MM.1S (cell line): ENCODE measurements at regions not wholly inside any gene's neighbourhood (a gene's known extent, or its start where the extent isn't known, plus 50 kb on each side); places are given as distances from the start of the nearest gene placed in this dataset.

Source experiments
- EZH2 ChIP-seq: fragments of 300-600 bp; sonication (generic); optimal IDR thresholded peaks from 2 replicates; pipeline ENCODE3; 2017; ENCODE audit warnings: low read depth, mild to moderate bottlenecking, antibody characterized with exemption, low read length, mixed read lengths
- EZH2phosphoT487 ChIP-seq: fragments of 300-600 bp; sonication (generic); IDR thresholded peaks from 2 replicates; pipeline ENCODE4 v1.6.1; 2018; ENCODE audit warnings: antibody characterized with exemption, low read length
- TF ChIP-seq, protein P1 (sequence below): fragments of 300-600 bp; sonication (generic); IDR thresholded peaks from 2 replicates; pipeline ENCODE4 v1.5.1; 2016; ENCODE audit warnings: antibody characterized with exemption, low read length, mixed read lengths

DNA sequence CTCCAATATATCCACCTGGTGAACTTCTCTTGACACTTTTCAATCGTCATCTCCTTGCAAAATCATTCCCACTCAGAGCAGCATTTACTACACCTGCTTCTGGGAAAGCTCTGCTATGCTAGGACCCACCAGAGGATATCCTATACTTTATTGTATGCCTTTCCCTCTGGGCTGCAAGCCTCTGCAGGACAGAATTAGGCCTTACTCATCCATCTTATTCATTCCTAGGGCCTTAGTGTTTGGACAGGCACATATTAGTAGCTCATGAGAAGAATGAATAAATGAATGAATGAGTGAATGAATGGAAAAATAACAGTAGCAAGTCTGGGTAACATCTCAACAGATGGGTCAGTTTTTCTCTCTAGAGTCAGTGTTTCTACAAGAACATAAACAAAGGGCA lies 216.1 kb downstream of the MAFB start:
- TF ChIP-seq EZH2 (no peak), EZH2phosphoT487 (no peak)
- TF ChIP-seq, protein P1, sequence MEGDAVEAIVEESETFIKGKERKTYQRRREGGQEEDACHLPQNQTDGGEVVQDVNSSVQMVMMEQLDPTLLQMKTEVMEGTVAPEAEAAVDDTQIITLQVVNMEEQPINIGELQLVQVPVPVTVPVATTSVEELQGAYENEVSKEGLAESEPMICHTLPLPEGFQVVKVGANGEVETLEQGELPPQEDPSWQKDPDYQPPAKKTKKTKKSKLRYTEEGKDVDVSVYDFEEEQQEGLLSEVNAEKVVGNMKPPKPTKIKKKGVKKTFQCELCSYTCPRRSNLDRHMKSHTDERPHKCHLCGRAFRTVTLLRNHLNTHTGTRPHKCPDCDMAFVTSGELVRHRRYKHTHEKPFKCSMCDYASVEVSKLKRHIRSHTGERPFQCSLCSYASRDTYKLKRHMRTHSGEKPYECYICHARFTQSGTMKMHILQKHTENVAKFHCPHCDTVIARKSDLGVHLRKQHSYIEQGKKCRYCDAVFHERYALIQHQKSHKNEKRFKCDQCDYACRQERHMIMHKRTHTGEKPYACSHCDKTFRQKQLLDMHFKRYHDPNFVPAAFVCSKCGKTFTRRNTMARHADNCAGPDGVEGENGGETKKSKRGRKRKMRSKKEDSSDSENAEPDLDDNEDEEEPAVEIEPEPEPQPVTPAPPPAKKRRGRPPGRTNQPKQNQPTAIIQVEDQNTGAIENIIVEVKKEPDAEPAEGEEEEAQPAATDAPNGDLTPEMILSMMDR = no peak
